ENCODE measurements at regions not wholly inside any gene's neighbourhood (a gene's known extent, or its start where the extent isn't known, plus 50 kb on each side); places are given as distances from the start of the nearest gene placed in this dataset.

- no peaks in the 10 kb centered on the region for H3K9me3 ChIP-seq (ENCODE audit: control insufficient read depth, insufficient read depth, low read depth, low read length)
- ChIA-PET POLR2A (no interaction called here), CTCF (no interaction called here)
- H3K27ac ChIP-seq (ENCODE audit: extremely low read depth, low read depth, low read length): no peak overlapping the region
- H3K4me3 ChIP-seq (ENCODE audit: low read depth, low read length): no peak overlapping the region
- TF ChIP-seq SP3 (tag by site-specific recombination; IDR thresholded peaks at IDR 0.05) (no peak), ZNF248 (tag by site-specific recombination; IDR thresholded peaks at IDR 0.05) (no peak)
- TF ChIP-seq, protein P1, sequence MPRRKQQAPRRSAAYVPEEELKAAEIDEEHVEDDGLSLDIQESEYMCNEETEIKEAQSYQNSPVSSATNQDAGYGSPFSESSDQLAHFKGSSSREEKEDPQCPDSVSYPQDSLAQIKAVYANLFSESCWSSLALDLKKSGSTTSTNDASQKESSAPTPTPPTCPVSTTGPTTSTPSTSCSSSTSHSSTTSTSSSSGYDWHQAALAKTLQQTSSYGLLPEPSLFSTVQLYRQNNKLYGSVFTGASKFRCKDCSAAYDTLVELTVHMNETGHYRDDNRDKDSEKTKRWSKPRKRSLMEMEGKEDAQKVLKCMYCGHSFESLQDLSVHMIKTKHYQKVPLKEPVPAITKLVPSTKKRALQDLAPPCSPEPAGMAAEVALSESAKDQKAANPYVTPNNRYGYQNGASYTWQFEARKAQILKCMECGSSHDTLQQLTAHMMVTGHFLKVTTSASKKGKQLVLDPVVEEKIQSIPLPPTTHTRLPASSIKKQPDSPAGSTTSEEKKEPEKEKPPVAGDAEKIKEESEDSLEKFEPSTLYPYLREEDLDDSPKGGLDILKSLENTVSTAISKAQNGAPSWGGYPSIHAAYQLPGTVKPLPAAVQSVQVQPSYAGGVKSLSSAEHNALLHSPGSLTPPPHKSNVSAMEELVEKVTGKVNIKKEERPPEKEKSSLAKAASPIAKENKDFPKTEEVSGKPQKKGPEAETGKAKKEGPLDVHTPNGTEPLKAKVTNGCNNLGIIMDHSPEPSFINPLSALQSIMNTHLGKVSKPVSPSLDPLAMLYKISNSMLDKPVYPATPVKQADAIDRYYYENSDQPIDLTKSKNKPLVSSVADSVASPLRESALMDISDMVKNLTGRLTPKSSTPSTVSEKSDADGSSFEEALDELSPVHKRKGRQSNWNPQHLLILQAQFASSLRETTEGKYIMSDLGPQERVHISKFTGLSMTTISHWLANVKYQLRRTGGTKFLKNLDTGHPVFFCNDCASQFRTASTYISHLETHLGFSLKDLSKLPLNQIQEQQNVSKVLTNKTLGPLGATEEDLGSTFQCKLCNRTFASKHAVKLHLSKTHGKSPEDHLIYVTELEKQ (tag by site-specific recombination; IDR thresholded peaks at IDR 0.05; ENCODE audit: borderline replicate concordance): no peak
- no peaks in the 10 kb centered on the region for H3K36me3 ChIP-seq (ENCODE audit: control insufficient read depth in 2 of 2, insufficient read depth in 1 of 2, low read length in 2 of 2)
- no peaks in the 10 kb centered on the region for H3K4me1 ChIP-seq (ENCODE audit: control insufficient read depth, insufficient read depth, low read length)
These were observed 130.8 kb downstream of the ZBTB18 start for GRCh38 chr1:244181867-244182266.

- H3K4me3 ChIP-seq (ENCODE audit: low read depth, low read length): no peak overlapping the region
- H3K27ac ChIP-seq (ENCODE audit: extremely low read depth, low read depth, low read length): no peak overlapping the region
- ChIA-PET CTCF (interaction anchor here (0.5 kb wide), 1 partner anchor 561 kb away, joined by 3 read pairs; no protein-coding TSS in a partner anchor), POLR2A (no interaction called here)
- no peaks in the 10 kb centered on the region for H3K9me3 ChIP-seq (ENCODE audit: control insufficient read depth, insufficient read depth, low read depth, low read length)
- no peaks in the 10 kb centered on the region for H3K36me3 ChIP-seq (ENCODE audit: control insufficient read depth in 2 of 2, insufficient read depth in 1 of 2, low read length in 2 of 2)
- no peak for TF ChIP-seq ZNF677 (tag by site-specific recombination; IDR thresholded peaks at IDR 0.05)
- TF ChIP-seq ZNF394 (tag by site-specific recombination; IDR thresholded peaks at IDR 0.05; ENCODE audit: borderline replicate concordance): no peak
- TF ChIP-seq ZNF211 (tag by site-specific recombination; IDR thresholded peaks at IDR 0.05; ENCODE audit: low read depth): no peak
- TF ChIP-seq ZNF175 (tag by site-specific recombination; IDR thresholded peaks at IDR 0.05): no peak
- no peaks in the 10 kb centered on the region for H3K4me1 ChIP-seq (ENCODE audit: control insufficient read depth, insufficient read depth, low read length)
These were observed 132.0 kb downstream of the ZBTB18 start for GRCh38 chr1:244183037-244183436.

GRCh38 chr1:244186372-244186771 is 135.3 kb downstream of the ZBTB18 start:
- H3K9me3 ChIP-seq (ENCODE audit: control insufficient read depth, insufficient read depth, low read depth, low read length): no peaks in the 10 kb centered on the region
- H3K27ac ChIP-seq (ENCODE audit: extremely low read depth, low read depth, low read length): no peak overlapping the region
- no peaks in the 10 kb centered on the region for H3K4me1 ChIP-seq (ENCODE audit: control insufficient read depth, insufficient read depth, low read length)
- POLR2A ChIA-PET: interaction anchor here (0.5 kb wide), 1 partner anchor 108 kb away, joined by 3 read pairs; no protein-coding TSS in a partner anchor
- H3K4me3 ChIP-seq (ENCODE audit: low read depth, low read length): no peak overlapping the region
- no peaks in the 10 kb centered on the region for H3K36me3 ChIP-seq (ENCODE audit: control insufficient read depth in 2 of 2, insufficient read depth in 1 of 2, low read length in 2 of 2)
- CTCF ChIA-PET: interaction anchor here (1.3 kb wide), 1 partner anchor 12 kb away, joined by 3 read pairs; no protein-coding TSS in a partner anchor
- TF ChIP-seq KLF7 (tag by site-specific recombination; IDR thresholded peaks at IDR 0.05; ENCODE audit: borderline replicate concordance) (no peak), ZNF433 (tag by site-specific recombination; IDR thresholded peaks at IDR 0.05; ENCODE audit: low read depth) (no peak), GLI2 (tag by site-specific recombination; IDR thresholded peaks at IDR 0.05; ENCODE audit: borderline replicate concordance, low read depth) (no peak)
- TF ChIP-seq, protein P2, sequence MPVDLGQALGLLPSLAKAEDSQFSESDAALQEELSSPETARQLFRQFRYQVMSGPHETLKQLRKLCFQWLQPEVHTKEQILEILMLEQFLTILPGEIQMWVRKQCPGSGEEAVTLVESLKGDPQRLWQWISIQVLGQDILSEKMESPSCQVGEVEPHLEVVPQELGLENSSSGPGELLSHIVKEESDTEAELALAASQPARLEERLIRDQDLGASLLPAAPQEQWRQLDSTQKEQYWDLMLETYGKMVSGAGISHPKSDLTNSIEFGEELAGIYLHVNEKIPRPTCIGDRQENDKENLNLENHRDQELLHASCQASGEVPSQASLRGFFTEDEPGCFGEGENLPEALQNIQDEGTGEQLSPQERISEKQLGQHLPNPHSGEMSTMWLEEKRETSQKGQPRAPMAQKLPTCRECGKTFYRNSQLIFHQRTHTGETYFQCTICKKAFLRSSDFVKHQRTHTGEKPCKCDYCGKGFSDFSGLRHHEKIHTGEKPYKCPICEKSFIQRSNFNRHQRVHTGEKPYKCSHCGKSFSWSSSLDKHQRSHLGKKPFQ (tag by site-specific recombination; IDR thresholded peaks at IDR 0.05): no peak
- TF ChIP-seq, protein P3, sequence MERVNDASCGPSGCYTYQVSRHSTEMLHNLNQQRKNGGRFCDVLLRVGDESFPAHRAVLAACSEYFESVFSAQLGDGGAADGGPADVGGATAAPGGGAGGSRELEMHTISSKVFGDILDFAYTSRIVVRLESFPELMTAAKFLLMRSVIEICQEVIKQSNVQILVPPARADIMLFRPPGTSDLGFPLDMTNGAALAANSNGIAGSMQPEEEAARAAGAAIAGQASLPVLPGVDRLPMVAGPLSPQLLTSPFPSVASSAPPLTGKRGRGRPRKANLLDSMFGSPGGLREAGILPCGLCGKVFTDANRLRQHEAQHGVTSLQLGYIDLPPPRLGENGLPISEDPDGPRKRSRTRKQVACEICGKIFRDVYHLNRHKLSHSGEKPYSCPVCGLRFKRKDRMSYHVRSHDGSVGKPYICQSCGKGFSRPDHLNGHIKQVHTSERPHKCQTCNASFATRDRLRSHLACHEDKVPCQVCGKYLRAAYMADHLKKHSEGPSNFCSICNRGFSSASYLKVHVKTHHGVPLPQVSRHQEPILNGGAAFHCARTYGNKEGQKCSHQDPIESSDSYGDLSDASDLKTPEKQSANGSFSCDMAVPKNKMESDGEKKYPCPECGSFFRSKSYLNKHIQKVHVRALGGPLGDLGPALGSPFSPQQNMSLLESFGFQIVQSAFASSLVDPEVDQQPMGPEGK (tag by site-specific recombination; IDR thresholded peaks at IDR 0.05): no peak
- TF ChIP-seq, protein P4, sequence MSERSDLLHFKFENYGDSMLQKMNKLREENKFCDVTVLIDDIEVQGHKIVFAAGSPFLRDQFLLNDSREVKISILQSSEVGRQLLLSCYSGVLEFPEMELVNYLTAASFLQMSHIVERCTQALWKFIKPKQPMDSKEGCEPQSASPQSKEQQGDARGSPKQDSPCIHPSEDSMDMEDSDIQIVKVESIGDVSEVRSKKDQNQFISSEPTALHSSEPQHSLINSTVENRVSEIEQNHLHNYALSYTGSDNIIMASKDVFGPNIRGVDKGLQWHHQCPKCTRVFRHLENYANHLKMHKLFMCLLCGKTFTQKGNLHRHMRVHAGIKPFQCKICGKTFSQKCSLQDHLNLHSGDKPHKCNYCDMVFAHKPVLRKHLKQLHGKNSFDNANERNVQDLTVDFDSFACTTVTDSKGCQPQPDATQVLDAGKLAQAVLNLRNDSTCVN (tag by site-specific recombination; optimal IDR thresholded peaks at IDR 0.05): no peak
